ENCODE measurements at regions not wholly inside any gene's neighbourhood (a gene's known extent, or its start where the extent isn't known, plus 50 kb on each side); places are given as distances from the start of the nearest gene placed in this dataset.

DNA sequence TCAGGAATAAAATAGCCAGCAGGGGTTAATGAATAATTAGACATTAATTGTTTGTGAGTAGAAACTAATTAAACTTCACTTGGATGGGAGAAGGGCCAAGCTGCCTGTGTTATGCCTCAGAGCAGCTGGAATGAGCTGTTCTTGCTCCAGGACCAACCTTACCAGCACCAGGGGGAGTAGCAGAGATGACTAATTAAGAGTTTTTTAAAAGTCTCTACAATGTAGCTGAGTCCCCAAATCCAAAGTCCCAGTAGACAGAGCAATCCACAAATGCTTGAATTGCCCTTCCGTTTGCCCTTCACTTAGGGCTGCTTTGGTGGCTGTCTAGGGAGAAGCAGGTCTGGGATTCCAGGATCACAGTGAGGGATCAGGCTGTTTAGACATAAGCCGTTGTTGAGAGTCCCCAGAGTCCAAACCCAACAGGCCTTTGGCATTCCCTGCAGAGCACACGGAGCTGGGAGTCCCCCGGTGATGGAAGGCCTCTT, 59.4 kb downstream of the RHOB start (continued):
- TF ChIP-seq, protein P1, sequence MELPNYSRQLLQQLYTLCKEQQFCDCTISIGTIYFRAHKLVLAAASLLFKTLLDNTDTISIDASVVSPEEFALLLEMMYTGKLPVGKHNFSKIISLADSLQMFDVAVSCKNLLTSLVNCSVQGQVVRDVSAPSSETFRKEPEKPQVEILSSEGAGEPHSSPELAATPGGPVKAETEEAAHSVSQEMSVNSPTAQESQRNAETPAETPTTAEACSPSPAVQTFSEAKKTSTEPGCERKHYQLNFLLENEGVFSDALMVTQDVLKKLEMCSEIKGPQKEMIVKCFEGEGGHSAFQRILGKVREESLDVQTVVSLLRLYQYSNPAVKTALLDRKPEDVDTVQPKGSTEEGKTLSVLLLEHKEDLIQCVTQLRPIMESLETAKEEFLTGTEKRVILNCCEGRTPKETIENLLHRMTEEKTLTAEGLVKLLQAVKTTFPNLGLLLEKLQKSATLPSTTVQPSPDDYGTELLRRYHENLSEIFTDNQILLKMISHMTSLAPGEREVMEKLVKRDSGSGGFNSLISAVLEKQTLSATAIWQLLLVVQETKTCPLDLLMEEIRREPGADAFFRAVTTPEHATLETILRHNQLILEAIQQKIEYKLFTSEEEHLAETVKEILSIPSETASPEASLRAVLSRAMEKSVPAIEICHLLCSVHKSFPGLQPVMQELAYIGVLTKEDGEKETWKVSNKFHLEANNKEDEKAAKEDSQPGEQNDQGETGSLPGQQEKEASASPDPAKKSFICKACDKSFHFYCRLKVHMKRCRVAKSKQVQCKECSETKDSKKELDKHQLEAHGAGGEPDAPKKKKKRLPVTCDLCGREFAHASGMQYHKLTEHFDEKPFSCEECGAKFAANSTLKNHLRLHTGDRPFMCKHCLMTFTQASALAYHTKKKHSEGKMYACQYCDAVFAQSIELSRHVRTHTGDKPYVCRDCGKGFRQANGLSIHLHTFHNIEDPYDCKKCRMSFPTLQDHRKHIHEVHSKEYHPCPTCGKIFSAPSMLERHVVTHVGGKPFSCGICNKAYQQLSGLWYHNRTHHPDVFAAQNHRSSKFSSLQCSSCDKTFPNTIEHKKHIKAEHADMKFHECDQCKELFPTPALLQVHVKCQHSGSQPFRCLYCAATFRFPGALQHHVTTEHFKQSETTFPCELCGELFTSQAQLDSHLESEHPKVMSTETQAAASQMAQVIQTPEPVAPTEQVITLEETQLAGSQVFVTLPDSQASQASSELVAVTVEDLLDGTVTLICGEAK (IDR thresholded peaks at IDR 0.05), result no peak
- TF ChIP-seq, protein P1 (CRISPR knock-in tag; IDR thresholded peaks at IDR 0.05), result no peak
- TF ChIP-seq, protein P2, sequence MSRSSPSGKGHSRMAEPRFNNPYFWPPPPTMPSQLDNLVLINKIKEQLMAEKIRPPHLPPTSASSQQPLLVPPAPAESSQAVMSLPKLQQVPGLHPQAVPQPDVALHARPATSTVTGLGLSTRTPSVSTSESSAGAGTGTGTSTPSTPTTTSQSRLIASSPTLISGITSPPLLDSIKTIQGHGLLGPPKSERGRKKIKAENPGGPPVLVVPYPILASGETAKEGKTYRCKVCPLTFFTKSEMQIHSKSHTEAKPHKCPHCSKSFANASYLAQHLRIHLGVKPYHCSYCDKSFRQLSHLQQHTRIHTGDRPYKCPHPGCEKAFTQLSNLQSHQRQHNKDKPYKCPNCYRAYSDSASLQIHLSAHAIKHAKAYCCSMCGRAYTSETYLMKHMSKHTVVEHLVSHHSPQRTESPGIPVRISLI (CRISPR knock-in tag; IDR thresholded peaks at IDR 0.05; ENCODE audit: borderline replicate concordance), result no peak
- TF ChIP-seq ZSCAN31 (CRISPR knock-in tag; IDR thresholded peaks at IDR 0.05; ENCODE audit: low read depth) (no peak), FOXC1 (CRISPR knock-in tag; IDR thresholded peaks at IDR 0.05; ENCODE audit: borderline replicate concordance) (no peak), SRF (IDR thresholded peaks at IDR 0.05; ENCODE audit: low read depth, low read length) (no peak), U2AF1 (optimal IDR thresholded peaks at IDR 0.05; ENCODE audit: low read depth, low read length) (no peak)
- TF ChIP-seq, protein P3, sequence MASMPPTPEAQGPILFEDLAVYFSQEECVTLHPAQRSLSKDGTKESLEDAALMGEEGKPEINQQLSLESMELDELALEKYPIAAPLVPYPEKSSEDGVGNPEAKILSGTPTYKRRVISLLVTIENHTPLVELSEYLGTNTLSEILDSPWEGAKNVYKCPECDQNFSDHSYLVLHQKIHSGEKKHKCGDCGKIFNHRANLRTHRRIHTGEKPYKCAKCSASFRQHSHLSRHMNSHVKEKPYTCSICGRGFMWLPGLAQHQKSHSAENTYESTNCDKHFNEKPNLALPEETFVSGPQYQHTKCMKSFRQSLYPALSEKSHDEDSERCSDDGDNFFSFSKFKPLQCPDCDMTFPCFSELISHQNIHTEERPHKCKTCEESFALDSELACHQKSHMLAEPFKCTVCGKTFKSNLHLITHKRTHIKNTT (CRISPR knock-in tag; IDR thresholded peaks at IDR 0.05), result no peak
- TF ChIP-seq, protein P4, sequence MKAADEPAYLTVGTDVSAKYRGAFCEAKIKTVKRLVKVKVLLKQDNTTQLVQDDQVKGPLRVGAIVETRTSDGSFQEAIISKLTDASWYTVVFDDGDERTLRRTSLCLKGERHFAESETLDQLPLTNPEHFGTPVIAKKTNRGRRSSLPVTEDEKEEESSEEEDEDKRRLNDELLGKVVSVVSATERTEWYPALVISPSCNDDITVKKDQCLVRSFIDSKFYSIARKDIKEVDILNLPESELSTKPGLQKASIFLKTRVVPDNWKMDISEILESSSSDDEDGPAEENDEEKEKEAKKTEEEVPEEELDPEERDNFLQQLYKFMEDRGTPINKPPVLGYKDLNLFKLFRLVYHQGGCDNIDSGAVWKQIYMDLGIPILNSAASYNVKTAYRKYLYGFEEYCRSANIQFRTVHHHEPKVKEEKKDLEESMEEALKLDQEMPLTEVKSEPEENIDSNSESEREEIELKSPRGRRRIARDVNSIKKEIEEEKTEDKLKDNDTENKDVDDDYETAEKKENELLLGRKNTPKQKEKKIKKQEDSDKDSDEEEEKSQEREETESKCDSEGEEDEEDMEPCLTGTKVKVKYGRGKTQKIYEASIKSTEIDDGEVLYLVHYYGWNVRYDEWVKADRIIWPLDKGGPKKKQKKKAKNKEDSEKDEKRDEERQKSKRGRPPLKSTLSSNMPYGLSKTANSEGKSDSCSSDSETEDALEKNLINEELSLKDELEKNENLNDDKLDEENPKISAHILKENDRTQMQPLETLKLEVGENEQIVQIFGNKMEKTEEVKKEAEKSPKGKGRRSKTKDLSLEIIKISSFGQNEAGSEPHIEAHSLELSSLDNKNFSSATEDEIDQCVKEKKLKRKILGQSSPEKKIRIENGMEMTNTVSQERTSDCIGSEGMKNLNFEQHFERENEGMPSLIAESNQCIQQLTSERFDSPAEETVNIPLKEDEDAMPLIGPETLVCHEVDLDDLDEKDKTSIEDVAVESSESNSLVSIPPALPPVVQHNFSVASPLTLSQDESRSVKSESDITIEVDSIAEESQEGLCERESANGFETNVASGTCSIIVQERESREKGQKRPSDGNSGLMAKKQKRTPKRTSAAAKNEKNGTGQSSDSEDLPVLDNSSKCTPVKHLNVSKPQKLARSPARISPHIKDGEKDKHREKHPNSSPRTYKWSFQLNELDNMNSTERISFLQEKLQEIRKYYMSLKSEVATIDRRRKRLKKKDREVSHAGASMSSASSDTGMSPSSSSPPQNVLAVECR (CRISPR knock-in tag; IDR thresholded peaks at IDR 0.05; ENCODE audit: borderline replicate concordance), result no peak; the same call in 1 of the 2 replicates
- TF ChIP-seq, protein P5, sequence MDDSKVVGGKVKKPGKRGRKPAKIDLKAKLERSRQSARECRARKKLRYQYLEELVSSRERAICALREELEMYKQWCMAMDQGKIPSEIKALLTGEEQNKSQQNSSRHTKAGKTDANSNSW (CRISPR knock-in tag; IDR thresholded peaks at IDR 0.05; ENCODE audit: borderline replicate concordance), result no peak

Measured in HepG2 (cell line).